HEK293 (cell line): ENCODE measurements at regions not wholly inside any gene's neighbourhood (a gene's known extent, or its start where the extent isn't known, plus 50 kb on each side); places are given as distances from the start of the nearest gene placed in this dataset.

Source experiments
- CTCF ChIA-PET: fragments of 350-600 bp; formaldehyde crosslinking; extraction: SDS; loops from one replicate; lab custom pipeline; 2021; ENCODE audit warnings: antibody characterized with exemption; lab: Yijun Ruan, JAX
- POLR2A ChIA-PET: fragments of 300-600 bp; formaldehyde crosslinking; extraction: SDS; loops from one replicate; lab custom pipeline; 2020; ENCODE audit warnings: antibody characterized with exemption, inconsistent platforms; lab: Yijun Ruan, JAX
- H3K27ac ChIP-seq: fragments of 200-500 bp; sonication (Bioruptor generic); 2 replicates; pipeline ENCODE4 v1.5.1; 2014; ENCODE audit warnings: low read depth, low read length, control low read depth, inconsistent platforms; ENCODE audit errors: extremely low read depth
- H3K36me3 ChIP-seq, 2 experiments: fragments of 200-500 bp in 1 of 2; sonication (Bioruptor generic) in 1 of 2; 1 replicate in 1 of 2; 2 replicates in 1 of 2; pipeline ENCODE4 v1.5.1; 2014 to 2017; ENCODE audit warnings: inconsistent platforms in 2 of 2, low read length in 2 of 2; ENCODE audit not compliant: control insufficient read depth in 2 of 2, insufficient read depth in 1 of 2
- H3K4me1 ChIP-seq: fragments of 200-500 bp; sonication (Bioruptor generic); 2 replicates; pipeline ENCODE4 v1.5.1; 2014; ENCODE audit warnings: mild to moderate bottlenecking, low read length, inconsistent platforms; ENCODE audit not compliant: control insufficient read depth, insufficient read depth
- H3K4me3 ChIP-seq: 2 replicates; pipeline ENCODE4 v1.5.1; 2011; ENCODE audit warnings: low read depth, mild to moderate bottlenecking, control low read depth, low read length, moderate library complexity
- H3K9me3 ChIP-seq: fragments of 200-500 bp; sonication (Bioruptor generic); 2 replicates; pipeline ENCODE4 v1.5.1; 2014; ENCODE audit warnings: low read depth, low read length, inconsistent platforms; ENCODE audit not compliant: control insufficient read depth, insufficient read depth
- CTCF ChIP-seq: fragments of 450-650 bp; formaldehyde crosslinking; IDR thresholded peaks from 2 replicates; pipeline ENCODE4 v1.5.1; 2016; ENCODE audit warnings: missing biosample characterization, missing genetic modification characterization
- KLF1 ChIP-seq: fragments of 450-650 bp; formaldehyde crosslinking; IDR thresholded peaks from 2 replicates; pipeline ENCODE4 v1.5.1; 2016; ENCODE audit warnings: missing biosample characterization, missing genetic modification characterization
- PRDM4 ChIP-seq: fragments of 450-650 bp; formaldehyde crosslinking; IDR thresholded peaks from 2 replicates; pipeline ENCODE4 v1.5.1; 2017; ENCODE audit warnings: missing biosample characterization, missing genetic modification characterization
- SETDB1 ChIP-seq: IDR thresholded peaks from one replicate; pipeline ENCODE4 v1.6.1; 2017; ENCODE audit warnings: mild to moderate bottlenecking, low read length, moderate library complexity, mixed read lengths; ENCODE audit not compliant: insufficient read length
- SP2 ChIP-seq: fragments of 450-650 bp; formaldehyde crosslinking; IDR thresholded peaks from 2 replicates; pipeline ENCODE4 v1.5.1; 2016; ENCODE audit warnings: missing biosample characterization, missing genetic modification characterization
- YY1 ChIP-seq: fragments of 450-650 bp; formaldehyde crosslinking; IDR thresholded peaks from 2 replicates; pipeline ENCODE4 v1.5.1; 2018; ENCODE audit warnings: missing biosample characterization, missing genetic modification characterization
- ZEB2 ChIP-seq: fragments of 450-650 bp; formaldehyde crosslinking; IDR thresholded peaks from 2 replicates; pipeline ENCODE4 v1.5.1; 2016; ENCODE audit warnings: missing biosample characterization, missing genetic modification characterization
- ZNF362 ChIP-seq: fragments of 450-650 bp; formaldehyde crosslinking; IDR thresholded peaks from 2 replicates; pipeline ENCODE4 v1.5.1; 2016; ENCODE audit warnings: missing biosample characterization, missing genetic modification characterization
- ZNF433 ChIP-seq: fragments of 450-650 bp; formaldehyde crosslinking; IDR thresholded peaks from 2 replicates; pipeline ENCODE4 v1.5.1; 2016; ENCODE audit warnings: missing biosample characterization, missing genetic modification characterization, low read depth
- ZNF518A ChIP-seq: fragments of 450-650 bp; formaldehyde crosslinking; conservative IDR thresholded peaks from 2 replicates; pipeline ENCODE4 v1.5.1; 2016; ENCODE audit warnings: low read depth, missing biosample characterization, missing genetic modification characterization
- ZNF621 ChIP-seq: fragments of 450-650 bp; formaldehyde crosslinking; IDR thresholded peaks from 2 replicates; pipeline ENCODE4 v1.5.1; 2017; ENCODE audit warnings: missing biosample characterization, missing genetic modification characterization
- ZNF654 ChIP-seq: fragments of 450-650 bp; formaldehyde crosslinking; IDR thresholded peaks from 2 replicates; pipeline ENCODE4 v1.5.1; 2016; ENCODE audit warnings: low read depth, missing biosample characterization, missing genetic modification characterization
- ZNF660 ChIP-seq: fragments of 450-650 bp; IDR thresholded peaks from 2 replicates; pipeline ENCODE4 v1.5.1; 2018; ENCODE audit warnings: missing biosample characterization, mild to moderate bottlenecking, missing genetic modification characterization
- ZNF664 ChIP-seq: fragments of 450-650 bp; formaldehyde crosslinking; IDR thresholded peaks from 2 replicates; pipeline ENCODE4 v1.5.1; 2016; ENCODE audit warnings: missing biosample characterization, missing genetic modification characterization
- ZNF670 ChIP-seq: fragments of 450-650 bp; formaldehyde crosslinking; IDR thresholded peaks from 2 replicates; pipeline ENCODE4 v1.5.1; 2016; ENCODE audit warnings: missing biosample characterization, missing genetic modification characterization, low read depth
- TF ChIP-seq, protein P1 (sequence below): fragments of 450-650 bp; formaldehyde crosslinking; IDR thresholded peaks from 2 replicates; pipeline ENCODE4 v1.5.1; 2016; ENCODE audit warnings: missing biosample characterization, missing genetic modification characterization

DNA sequence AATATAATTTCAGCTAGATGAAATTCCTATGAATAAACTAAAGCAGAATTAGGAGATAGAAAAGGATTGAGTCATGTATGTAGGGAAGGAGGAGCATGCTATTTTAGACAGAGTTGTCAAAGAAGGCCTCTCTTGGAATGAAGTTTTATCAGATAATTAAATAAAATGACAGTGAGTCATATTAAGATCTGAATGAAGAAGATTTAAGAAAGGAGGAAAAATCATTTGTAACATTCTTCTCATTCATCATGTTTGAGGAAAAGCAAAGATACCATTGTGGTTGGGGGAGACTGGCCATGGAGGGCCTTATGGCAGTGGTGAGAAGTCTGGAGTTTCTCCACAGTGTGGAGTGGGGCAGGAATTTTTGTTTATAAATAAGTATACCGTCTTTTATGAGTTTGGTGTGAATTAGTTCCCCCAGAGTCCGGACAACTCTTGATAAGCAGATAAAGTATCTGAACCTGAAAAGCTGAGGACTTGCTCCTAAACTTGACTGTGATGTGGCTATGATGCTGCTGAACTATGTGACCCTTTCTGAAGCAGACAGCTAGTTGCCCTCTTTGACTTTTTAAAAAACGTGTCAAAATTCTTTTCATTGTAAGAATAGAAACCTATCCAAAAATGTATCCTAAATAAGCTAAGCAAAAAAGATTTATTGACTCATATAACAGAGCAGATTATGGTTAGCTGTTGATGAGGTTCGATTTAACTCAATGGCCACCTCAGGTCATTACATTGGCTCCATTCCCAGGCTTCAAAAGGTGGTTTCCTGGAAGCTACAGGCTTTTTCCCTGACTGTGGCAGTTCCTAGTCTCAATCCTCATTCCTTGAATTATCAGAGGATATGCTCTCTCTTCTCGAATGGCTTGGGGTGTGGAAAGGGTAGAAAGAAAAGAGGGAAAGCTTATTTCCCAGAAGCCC lies 90.8 kb downstream of the LHX9 start:
- H3K4me1 ChIP-seq: no peaks in the 10 kb centered on the region
- H3K27ac ChIP-seq: no peak overlapping the region
- H3K9me3 ChIP-seq: no peaks in the 10 kb centered on the region
- TF ChIP-seq ZNF664 (tag by site-specific recombination) (no peak), ZNF518A (tag by site-specific recombination) (no peak), SETDB1 (no peak), KLF1 (tag by site-specific recombination) (no peak), CTCF (no peak), ZNF654 (no peak), PRDM4 (tag by site-specific recombination) (no peak), ZNF433 (no peak), YY1 (tag by site-specific recombination) (no peak), ZNF670 (no peak), ZNF362 (tag by site-specific recombination) (no peak), SP2 (no peak), ZNF621 (tag by site-specific recombination) (no peak), ZEB2 (tag by site-specific recombination) (no peak), ZNF660 (tag by site-specific recombination) (no peak)
- TF ChIP-seq, protein P1, sequence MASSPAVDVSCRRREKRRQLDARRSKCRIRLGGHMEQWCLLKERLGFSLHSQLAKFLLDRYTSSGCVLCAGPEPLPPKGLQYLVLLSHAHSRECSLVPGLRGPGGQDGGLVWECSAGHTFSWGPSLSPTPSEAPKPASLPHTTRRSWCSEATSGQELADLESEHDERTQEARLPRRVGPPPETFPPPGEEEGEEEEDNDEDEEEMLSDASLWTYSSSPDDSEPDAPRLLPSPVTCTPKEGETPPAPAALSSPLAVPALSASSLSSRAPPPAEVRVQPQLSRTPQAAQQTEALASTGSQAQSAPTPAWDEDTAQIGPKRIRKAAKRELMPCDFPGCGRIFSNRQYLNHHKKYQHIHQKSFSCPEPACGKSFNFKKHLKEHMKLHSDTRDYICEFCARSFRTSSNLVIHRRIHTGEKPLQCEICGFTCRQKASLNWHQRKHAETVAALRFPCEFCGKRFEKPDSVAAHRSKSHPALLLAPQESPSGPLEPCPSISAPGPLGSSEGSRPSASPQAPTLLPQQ (tag by site-specific recombination): no peak
- no peak overlapping the region for H3K4me3 ChIP-seq
- ChIA-PET CTCF (interaction anchor here (0.5 kb wide), 1 partner anchor 492 kb away, joined by 5 read pairs; no protein-coding TSS in a partner anchor), POLR2A (no interaction called here)
- no peaks in the 10 kb centered on the region for H3K36me3 ChIP-seq
